Medulla oblongata (tissue), 1 donor: ENCODE measurements at regions not wholly inside any gene's neighbourhood (a gene's known extent, or its start where the extent isn't known, plus 50 kb on each side); places are given as distances from the start of the nearest gene placed in this dataset.
A peak's percentile ranks its signal among the peaks of the same experiment; 100 is the strongest.
"Not testable (repeated sequence)": the region's sequence is repeated elsewhere in the genome, so short reads cannot be mapped to it uniquely, and the experiment has no call there.

ENCODE experiments used
- DNase-seq: peaks from one replicate; pipeline ENCODE4 v3.0.0-alpha.2; 2015; ENCODE audit errors: extremely low spot score

- no peak for DNase-seq
Measured at GRCh38 chr7:114084002-114084471, 165.2 kb upstream of the PPP1R3A start.

- peak; percentile 17 for DNase-seq
Measured at GRCh38 chr7:114083166-114084001, 164.6 kb upstream of the PPP1R3A start.

GRCh38 chr7:114082642-114083165, 163.9 kb upstream of the PPP1R3A start:
- peak; percentile 17 for DNase-seq

- DNase-seq, result peak; percentile 76
Measured at GRCh38 chr7:114081606-114082425, 163.0 kb upstream of the PPP1R3A start.

- not testable (repeated sequence) for DNase-seq
Measured at GRCh38 chr7:114077158-114077524, 158.3 kb upstream of the PPP1R3A start.

GRCh38 chr7:114076392-114077157, 157.8 kb upstream of the PPP1R3A start:
- DNase-seq, result not testable (repeated sequence)

GRCh38 chr7:114073701-114074100, 154.9 kb upstream of the PPP1R3A start:
- DNase-seq, result no peak

GRCh38 chr7:114070246-114070645, 151.4 kb upstream of the PPP1R3A start:
- no peak for DNase-seq

GRCh38 chr7:114062810-114063209, 144.0 kb upstream of the PPP1R3A start:
- no peak for DNase-seq

GRCh38 chr7:114051871-114052331, 133.1 kb upstream of the PPP1R3A start:
- DNase-seq, result peak; percentile 64

GRCh38 chr7:114050571-114050970, 131.8 kb upstream of the PPP1R3A start:
- DNase-seq, result no peak

- DNase-seq, result no peak
Measured at GRCh38 chr7:114048386-114049235, 129.8 kb upstream of the PPP1R3A start.

- DNase-seq, result no peak
Measured at GRCh38 chr7:114047889-114048288, 129.1 kb upstream of the PPP1R3A start.

- no peak for DNase-seq
Measured at GRCh38 chr7:114033475-114033874, 114.7 kb upstream of the PPP1R3A start.

- DNase-seq, result peak; percentile 90
Measured at GRCh38 chr7:114026486-114027089, 107.8 kb upstream of the PPP1R3A start.

- no peak for DNase-seq
Measured at GRCh38 chr7:114021135-114021534, 102.3 kb upstream of the PPP1R3A start.

GRCh38 chr7:114008696-114009095, 89.9 kb upstream of the PPP1R3A start:
- no peak for DNase-seq

- DNase-seq, result no peak
Measured at GRCh38 chr7:114007386-114007785, 88.6 kb upstream of the PPP1R3A start.

GRCh38 chr7:113998934-113999333, 80.1 kb upstream of the PPP1R3A start:
- DNase-seq, result no peak

- DNase-seq, result no peak
Measured at GRCh38 chr7:113996405-113996804, 77.6 kb upstream of the PPP1R3A start.
